SK-N-SH (cell line): ENCODE measurements at regions not wholly inside any gene's neighbourhood (a gene's known extent, or its start where the extent isn't known, plus 50 kb on each side); places are given as distances from the start of the nearest gene placed in this dataset.

Experiments used
- CTCF ChIA-PET: fragments of 300-600, 350-600 bp; formaldehyde crosslinking; extraction: SDS; loops from one replicate; lab custom pipeline; 2021; lab: Yijun Ruan, JAX
- POLR2A ChIA-PET: fragments of 350-600 bp; sonication (Branson Sonifier 250); formaldehyde crosslinking; extraction: SDS; loops from one replicate; lab custom pipeline; 2020; ENCODE audit warnings: antibody characterized with exemption, inconsistent platforms; lab: Yijun Ruan, JAX
- DNase-seq: peaks from one replicate; pipeline ENCODE4 v3.0.0; 2012
- H2AFZ ChIP-seq: fragments of 200-600 bp; sonication (generic); 2 replicates; pipeline ENCODE4 v1.8.1; 2016; ENCODE audit warnings: antibody characterized with exemption, mild to moderate bottlenecking, low read depth
- H3F3A ChIP-seq: fragments of 200-600 bp; sonication (generic); replicated peaks from 2 replicates; pipeline ENCODE3; 2016; ENCODE audit warnings: antibody characterized with exemption, mild to moderate bottlenecking; ENCODE audit not compliant: insufficient read depth
- H3K27ac ChIP-seq, 2 experiments: fragments of 200-500 bp in 1 of 2; fragments of 200-600 bp in 1 of 2; sonication (Bioruptor generic) in 1 of 2; sonication (generic), shearing (Covaris generic) in 1 of 2; 2 replicates each; pipeline versions ENCODE4 v1.5.1 to v1.6.1; 2014 to 2016; ENCODE audit warnings: low read depth in 2 of 2, inconsistent platforms in 1 of 2, low read length in 1 of 2, mild to moderate bottlenecking in 1 of 2, mixed read lengths in 1 of 2
- H3K27me3 ChIP-seq: fragments of 200-600 bp; sonication (generic), shearing (Covaris generic); 2 replicates; pipeline ENCODE4 v1.6.1; 2016; ENCODE audit warnings: mixed run types; ENCODE audit not compliant: insufficient read depth
- H3K36me3 ChIP-seq, 2 experiments: fragments of 200-500 bp in 1 of 2; fragments of 200-600 bp in 1 of 2; sonication (Bioruptor generic) in 1 of 2; sonication (generic) in 1 of 2; replicated peaks in 1 of 2; 2 replicates each; pipeline versions ENCODE3 to v1.5.1; 2014 to 2016; ENCODE audit warnings: low read length in 1 of 2, mild to moderate bottlenecking in 1 of 2; ENCODE audit not compliant: insufficient read depth in 2 of 2, control insufficient read depth in 1 of 2
- H3K4me1 ChIP-seq, 2 experiments: fragments of 200-500 bp in 1 of 2; fragments of 200-600 bp in 1 of 2; sonication (Bioruptor generic) in 1 of 2; sonication (generic), shearing (Covaris generic) in 1 of 2; 2 replicates each; pipeline versions ENCODE4 v1.5.1 to v1.6.1; 2014 to 2016; ENCODE audit warnings: low read depth in 1 of 2, low read length in 1 of 2, mixed run types in 1 of 2; ENCODE audit not compliant: insufficient read depth in 2 of 2, control insufficient read depth in 1 of 2
- H3K4me2 ChIP-seq: fragments of 200-600 bp; sonication (generic), shearing (Covaris generic); 2 replicates; pipeline ENCODE4 v1.6.1; 2017; ENCODE audit warnings: mixed run types
- H3K4me3 ChIP-seq, 2 experiments: fragments of 200-500 bp in 1 of 2; fragments of 200-600 bp in 1 of 2; sonication (Bioruptor generic) in 1 of 2; sonication (generic), shearing (Covaris generic) in 1 of 2; 2 replicates each; pipeline versions ENCODE4 v1.5.1 to v1.8.1; 2014 to 2016; ENCODE audit warnings: low read depth in 2 of 2, inconsistent platforms in 1 of 2, low read length in 1 of 2, mild to moderate bottlenecking in 1 of 2, mixed read lengths in 1 of 2, moderate library complexity in 1 of 2
- H3K79me2 ChIP-seq: fragments of 200-600 bp; sonication (generic); 2 replicates; pipeline ENCODE4 v1.8.1; 2017; ENCODE audit warnings: mild to moderate bottlenecking; ENCODE audit not compliant: insufficient read depth
- H3K9ac ChIP-seq: fragments of 200-600 bp; sonication (generic); 2 replicates; pipeline ENCODE4 v1.6.1; 2017; ENCODE audit warnings: mixed run types
- H3K9me2 ChIP-seq: fragments of 200-600 bp; sonication (generic); 2 replicates; pipeline ENCODE4 v1.6.1; 2017; ENCODE audit warnings: mixed run types
- H3K9me3 ChIP-seq: fragments of 200-600 bp; sonication (generic); 2 replicates; pipeline ENCODE4 v1.6.1; 2017; ENCODE audit warnings: mixed run types, mild to moderate bottlenecking, moderate library complexity
- H4K20me1 ChIP-seq: fragments of 200-600 bp; sonication (generic); 2 replicates; pipeline ENCODE4 v1.6.1; 2017; ENCODE audit warnings: mild to moderate bottlenecking, mixed run types; ENCODE audit not compliant: insufficient read depth
- CTCF ChIP-seq: fragments of 200-600 bp; sonication (generic); IDR thresholded peaks from 2 replicates; pipeline ENCODE4 v1.6.1; 2017; ENCODE audit warnings: antibody characterized with exemption, mild to moderate bottlenecking, moderate library complexity
- ELF1 ChIP-seq: IDR thresholded peaks from 2 replicates; pipeline ENCODE4 v1.4.0; 2012
- FOSL2 ChIP-seq: IDR thresholded peaks from 2 replicates; pipeline ENCODE4 v1.4.0; 2012; ENCODE audit warnings: low read depth, mild to moderate bottlenecking, moderate library complexity, borderline replicate concordance
- FOXJ3 ChIP-seq: sonication (generic); formaldehyde crosslinking; IDR thresholded peaks from 2 replicates; pipeline ENCODE4 v1.5.1; 2020; ENCODE audit warnings: mild to moderate bottlenecking, missing genetic modification reagents
- FOXM1 ChIP-seq: IDR thresholded peaks from 2 replicates; pipeline ENCODE4 v1.4.0; 2012; ENCODE audit warnings: low read depth, mild to moderate bottlenecking
- GABPA ChIP-seq: IDR thresholded peaks from 2 replicates; pipeline ENCODE4 v1.4.0; 2012; ENCODE audit warnings: low read depth, mild to moderate bottlenecking
- GATA2 ChIP-seq: sonication (generic); formaldehyde crosslinking; IDR thresholded peaks from 2 replicates; pipeline ENCODE4 v1.5.0; 2020; ENCODE audit warnings: mild to moderate bottlenecking, missing genetic modification reagents
- MAX ChIP-seq: IDR thresholded peaks from 2 replicates; pipeline ENCODE4 v1.4.0; 2012; ENCODE audit warnings: low read depth
- MXI1 ChIP-seq: IDR thresholded peaks from 2 replicates; pipeline ENCODE4 v1.6.1; 2012; ENCODE audit warnings: mild to moderate bottlenecking, low read depth, low read length, improper control_type of control experiment
- RCOR1 ChIP-seq: fragments of 150-350 bp; IDR thresholded peaks from 2 replicates; pipeline ENCODE4 v1.6.1; 2017; ENCODE audit warnings: antibody characterized with exemption, low read length
- RFX5 ChIP-seq: IDR thresholded peaks from 2 replicates; pipeline ENCODE4 v1.6.1; 2012; ENCODE audit warnings: mild to moderate bottlenecking, improper control_type of control experiment, low read length
- RXRA ChIP-seq: IDR thresholded peaks from 2 replicates; pipeline ENCODE4 v1.4.0; 2012; ENCODE audit warnings: low read depth, mild to moderate bottlenecking, borderline replicate concordance
- SIN3A ChIP-seq: IDR thresholded peaks from 2 replicates; pipeline ENCODE4 v1.6.1; 2012; ENCODE audit warnings: low read depth, mild to moderate bottlenecking, low read length, moderate library complexity, borderline replicate concordance
- SMC3 ChIP-seq: IDR thresholded peaks from 2 replicates; pipeline ENCODE4 v1.6.1; 2012; ENCODE audit warnings: low read depth, low read length, improper control_type of control experiment
- TAF1 ChIP-seq: IDR thresholded peaks from 2 replicates; pipeline ENCODE4 v1.6.1; 2012; ENCODE audit warnings: low read depth, mild to moderate bottlenecking, low read length, moderate library complexity, borderline replicate concordance
- TCF12 ChIP-seq: IDR thresholded peaks from 2 replicates; pipeline ENCODE4 v1.4.0; 2012
- TEAD4 ChIP-seq: IDR thresholded peaks from 2 replicates; pipeline ENCODE4 v1.4.0; 2012; ENCODE audit warnings: mild to moderate bottlenecking, borderline replicate concordance; ENCODE audit not compliant: insufficient read depth
- USF1 ChIP-seq: IDR thresholded peaks from 2 replicates; pipeline ENCODE4 v1.4.0; 2012; ENCODE audit warnings: low read depth, borderline replicate concordance
- USF2 ChIP-seq: fragments of 150-350 bp; IDR thresholded peaks from 2 replicates; pipeline ENCODE4 v1.6.1; 2017; ENCODE audit warnings: antibody characterized with exemption, low read length, low read depth, borderline replicate concordance
- ZBTB33 ChIP-seq: IDR thresholded peaks from 2 replicates; pipeline ENCODE4 v1.4.0; 2012; ENCODE audit warnings: low read depth, borderline replicate concordance
- WGBS: methylation state at CpG from one replicate; pipeline ENCODE4 v1.1.6; 2017; ENCODE audit warnings: low lambda C conversion rate; 5-methylcytosine and 5-hydroxymethylcytosine counted together

- Histone ChIP-seq H2AFZ (peak overlapping the region; percentile 80; the same call in 1 of the 2 replicates), H3K9ac (no peak overlapping the region), H3K4me3 (peak overlapping the region in 1 of 2 experiments; percentile 45; a peak in 1 of 4 replicates), H3K79me2 (no peaks in the 10 kb centered on the region), H4K20me1 (no peaks in the 10 kb centered on the region), H3K4me1 (peaks cover 0 to 3% of the 10 kb centered on the region in 2 experiments; a peak in 1 of 4 replicates), H3K27ac (no peak overlapping the region), H3F3A (no peaks in the 10 kb centered on the region), H3K9me3 (no peaks in the 10 kb centered on the region), H3K9me2 (no peaks in the 10 kb centered on the region), H3K36me3 (no peaks in the 10 kb centered on the region), H3K4me2 (peak overlapping the region; percentile 73; the same call in 1 of the 2 replicates), H3K27me3 (peaks cover 30% of the 10 kb centered on the region; the same call in 1 of the 2 replicates)
- CTCF ChIA-PET: interaction anchor here (1.0 to 1.5 kb wide), 4 partner anchors 11 to 130 kb away, joined by 3 to 7 read pairs (median 4); no protein-coding TSS in a partner anchor
- POLR2A ChIA-PET: no interaction called here
- 0% methylated on average over 2 of the region's 2 CpGs for WGBS
- no peak for TF ChIP-seq TCF12
- TF ChIP-seq FOXJ3 (CRISPR knock-in tag): no peak
- TF ChIP-seq USF2: no peak
- no peak for TF ChIP-seq USF1
- no peak for TF ChIP-seq SMC3
- TF ChIP-seq GATA2 (CRISPR knock-in tag): no peak
- no peak for TF ChIP-seq GABPA
- no peak for TF ChIP-seq TAF1
- no peak for TF ChIP-seq CTCF
- TF ChIP-seq SIN3A: no peak
- TF ChIP-seq ZBTB33: no peak
- no peak for TF ChIP-seq TEAD4
- TF ChIP-seq ELF1: no peak
- no peak for TF ChIP-seq FOXM1
- TF ChIP-seq FOSL2: no peak
- no peak for TF ChIP-seq MAX
- no peak for TF ChIP-seq RCOR1
- no peak for TF ChIP-seq MXI1
- no peak for TF ChIP-seq RFX5
- TF ChIP-seq RXRA: no peak
- no peak for DNase-seq
These were observed 96.4 kb upstream of the SELENOP start for GRCh38 chr5:42908086-42908485.
